RWPE2 (cell line): ENCODE measurements at regions not wholly inside any gene's neighbourhood (a gene's known extent, or its start where the extent isn't known, plus 50 kb on each side); places are given as distances from the start of the nearest gene placed in this dataset.

Experiments
- ATAC-seq: fragments of 200-7000 bp; cut with Tn5 transposase; 3 replicates; pipeline ENCODE4 v1.9.1; 2021; ENCODE audit warnings: low read depth
- DNase-seq: peaks from one replicate; pipeline ENCODE4 v3.0.0-alpha.2; 2020; ENCODE audit warnings: low spot score
- H3K27ac ChIP-seq: fragments of 450-650 bp; 2 replicates; pipeline ENCODE4 v1.5.1; 2017; ENCODE audit warnings: mild to moderate bottlenecking; ENCODE audit not compliant: poor library complexity, severe bottlenecking
- H3K27me3 ChIP-seq: fragments of 250-450 bp; sonication (Bioruptor Pico); 2 replicates; pipeline ENCODE4 v1.5.1; 2021; ENCODE audit warnings: mild to moderate bottlenecking, moderate library complexity; ENCODE audit not compliant: insufficient read depth, poor library complexity, severe bottlenecking
- H3K36me3 ChIP-seq: fragments of 250-450 bp; sonication (Bioruptor Pico); 2 replicates; pipeline ENCODE4 v1.5.1; 2020; ENCODE audit warnings: low read depth, mild to moderate bottlenecking, moderate library complexity
- H3K4me1 ChIP-seq: fragments of 250-450 bp; sonication (Bioruptor Pico); 2 replicates; pipeline ENCODE4 v1.5.1; 2021; ENCODE audit warnings: mild to moderate bottlenecking, moderate library complexity; ENCODE audit not compliant: insufficient read depth, poor library complexity, severe bottlenecking
- H3K4me3 ChIP-seq: fragments of 250-450 bp; sonication (Bioruptor Pico); 2 replicates; pipeline ENCODE4 v1.5.1; 2021; ENCODE audit warnings: mild to moderate bottlenecking, moderate library complexity; ENCODE audit not compliant: severe bottlenecking
- H3K9me3 ChIP-seq: fragments of 250-450 bp; sonication (Bioruptor Pico); 2 replicates; pipeline ENCODE4 v1.5.1; 2021; ENCODE audit warnings: mild to moderate bottlenecking, moderate library complexity; ENCODE audit not compliant: severe bottlenecking
- TF ChIP-seq, protein P1 (sequence below): fragments of 450-650 bp; IDR thresholded peaks from one replicate; pipeline ENCODE4 v1.5.1; 2017; ENCODE audit warnings: mild to moderate bottlenecking, moderate library complexity; ENCODE audit not compliant: poor library complexity, severe bottlenecking

DNA sequence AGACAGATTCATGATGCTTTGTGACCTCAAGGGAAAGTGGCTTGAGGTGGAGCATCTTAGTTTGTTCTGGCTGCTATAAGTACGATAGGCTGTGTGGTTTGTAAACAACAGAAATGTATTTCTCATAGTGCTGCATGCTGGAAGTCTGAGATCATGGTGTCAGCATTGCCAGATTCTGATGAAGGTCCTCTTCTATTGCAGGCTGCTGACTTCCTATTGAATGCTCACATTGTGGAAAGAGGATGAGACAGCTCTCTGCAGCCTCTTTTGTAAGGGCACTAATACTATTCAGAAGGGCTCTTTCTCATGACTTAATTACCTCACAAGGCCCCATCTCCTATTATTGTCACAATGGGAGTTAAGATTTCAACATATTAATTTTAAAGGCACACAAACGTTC lies 1674.0 kb upstream of the PCDH7 start:
- TF ChIP-seq, protein P1, sequence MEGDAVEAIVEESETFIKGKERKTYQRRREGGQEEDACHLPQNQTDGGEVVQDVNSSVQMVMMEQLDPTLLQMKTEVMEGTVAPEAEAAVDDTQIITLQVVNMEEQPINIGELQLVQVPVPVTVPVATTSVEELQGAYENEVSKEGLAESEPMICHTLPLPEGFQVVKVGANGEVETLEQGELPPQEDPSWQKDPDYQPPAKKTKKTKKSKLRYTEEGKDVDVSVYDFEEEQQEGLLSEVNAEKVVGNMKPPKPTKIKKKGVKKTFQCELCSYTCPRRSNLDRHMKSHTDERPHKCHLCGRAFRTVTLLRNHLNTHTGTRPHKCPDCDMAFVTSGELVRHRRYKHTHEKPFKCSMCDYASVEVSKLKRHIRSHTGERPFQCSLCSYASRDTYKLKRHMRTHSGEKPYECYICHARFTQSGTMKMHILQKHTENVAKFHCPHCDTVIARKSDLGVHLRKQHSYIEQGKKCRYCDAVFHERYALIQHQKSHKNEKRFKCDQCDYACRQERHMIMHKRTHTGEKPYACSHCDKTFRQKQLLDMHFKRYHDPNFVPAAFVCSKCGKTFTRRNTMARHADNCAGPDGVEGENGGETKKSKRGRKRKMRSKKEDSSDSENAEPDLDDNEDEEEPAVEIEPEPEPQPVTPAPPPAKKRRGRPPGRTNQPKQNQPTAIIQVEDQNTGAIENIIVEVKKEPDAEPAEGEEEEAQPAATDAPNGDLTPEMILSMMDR, result no peak
- DNase-seq (no peak), ATAC-seq (no peak)
- no peaks in the 10 kb centered on the region for H3K36me3 ChIP-seq
- H3K27ac ChIP-seq, result no peak overlapping the region
- H3K27me3 ChIP-seq, result peaks cover 8% of the 10 kb centered on the region
- no peak overlapping the region for H3K4me3 ChIP-seq
- no peaks in the 10 kb centered on the region for H3K9me3 ChIP-seq
- H3K4me1 ChIP-seq, result no peaks in the 10 kb centered on the region

DNA sequence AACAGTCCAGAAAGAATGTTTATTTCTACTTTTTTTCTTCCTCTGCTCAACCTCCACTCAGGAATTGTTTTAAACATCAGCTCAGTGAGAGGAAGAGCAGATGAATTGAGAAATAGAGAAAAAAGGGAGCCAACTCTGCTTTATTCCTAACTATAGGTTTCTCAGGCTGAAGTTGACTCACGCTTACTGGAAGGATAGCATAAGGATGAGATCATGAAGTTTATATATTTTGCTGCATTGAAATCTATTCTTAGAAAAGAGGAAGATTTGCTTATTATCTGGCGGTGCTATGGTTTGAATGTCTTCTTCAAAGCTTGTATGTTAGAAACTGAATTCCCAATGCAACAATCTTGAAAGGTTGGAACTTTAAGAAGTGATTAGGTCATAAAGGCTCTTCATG lies 1673.4 kb upstream of the PCDH7 start:
- no peak for DNase-seq
- Histone ChIP-seq H3K36me3 (no peaks in the 10 kb centered on the region), H3K27me3 (peaks cover 8% of the 10 kb centered on the region), H3K4me3 (no peak overlapping the region), H3K4me1 (no peaks in the 10 kb centered on the region), H3K27ac (no peak overlapping the region), H3K9me3 (no peaks in the 10 kb centered on the region)
- ATAC-seq, result peak; percentile 44; the same call in 1 of the 3 replicates
- TF ChIP-seq, protein P1, result no peak

DNA sequence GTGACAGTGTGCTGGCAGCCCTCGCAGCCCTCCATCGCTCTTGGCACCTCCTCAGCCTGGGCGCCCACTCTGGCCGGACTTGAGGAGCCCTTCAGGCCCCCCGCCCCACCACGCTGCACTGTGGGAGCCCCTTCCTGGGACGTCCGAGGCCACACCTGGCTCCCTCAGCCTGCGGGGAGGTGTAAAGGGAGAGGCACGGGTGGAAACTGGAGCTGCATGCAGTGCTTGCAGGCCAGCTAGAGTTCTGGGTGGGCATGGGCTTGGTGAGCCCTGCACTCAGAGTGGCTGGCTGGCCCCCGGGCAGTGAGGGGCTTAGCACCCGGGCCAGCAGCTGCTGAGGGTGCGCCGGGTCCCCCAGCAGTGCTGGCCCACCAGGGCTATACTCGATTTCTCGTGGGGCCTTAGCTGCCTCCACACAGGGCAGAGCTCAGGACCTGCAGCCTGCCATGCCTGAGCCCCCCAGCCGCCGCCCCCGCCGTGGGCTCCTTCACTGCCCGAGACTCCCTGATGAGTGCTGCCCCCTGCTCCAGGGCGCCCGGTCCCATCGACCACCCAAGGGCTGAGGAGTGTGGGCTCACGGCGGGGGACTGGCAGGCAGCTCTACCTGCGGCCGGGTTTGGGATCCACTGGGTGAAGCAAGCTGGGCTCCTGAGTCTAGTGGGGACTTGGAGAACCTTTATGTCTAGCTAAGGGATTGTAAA lies 1672.7 kb upstream of the PCDH7 start:
- Histone ChIP-seq H3K4me1 (no peaks in the 10 kb centered on the region), H3K27ac (no peak overlapping the region), H3K27me3 (peaks cover 5% of the 10 kb centered on the region), H3K9me3 (no peaks in the 10 kb centered on the region), H3K36me3 (no peaks in the 10 kb centered on the region), H3K4me3 (no peak overlapping the region)
- TF ChIP-seq, protein P1, result no peak
- ATAC-seq (no peak), DNase-seq (no peak)

DNA sequence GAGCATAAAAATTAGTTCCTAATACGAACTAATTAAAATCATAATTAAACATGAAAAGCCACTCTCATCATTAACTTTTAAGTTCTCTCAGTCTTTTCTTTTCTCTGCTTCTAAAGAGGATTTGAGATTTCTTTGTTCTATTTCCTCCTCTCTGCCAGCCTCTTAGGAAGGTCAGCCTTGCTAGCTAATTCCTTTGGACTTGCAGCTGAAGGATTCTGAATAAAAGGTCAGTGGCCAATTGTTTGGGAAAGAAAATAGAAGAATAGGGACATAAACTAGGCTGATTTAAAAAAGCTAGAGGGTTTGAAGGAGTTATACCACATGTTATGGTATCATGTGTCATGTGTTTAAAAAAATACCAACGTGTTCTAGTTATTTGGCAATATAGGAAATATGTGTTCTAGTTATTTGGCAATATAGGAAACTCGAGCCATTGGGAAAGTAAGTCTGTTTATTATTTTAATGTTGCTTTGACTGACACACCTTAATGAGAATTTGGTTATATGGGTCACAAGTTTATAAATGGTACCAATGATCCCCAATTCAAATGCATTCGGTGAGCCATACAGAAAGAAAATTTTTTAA lies 1668.7 kb upstream of the PCDH7 start:
- H3K27ac ChIP-seq, result no peak overlapping the region
- no peaks in the 10 kb centered on the region for H3K36me3 ChIP-seq
- no peak overlapping the region for H3K4me3 ChIP-seq
- H3K4me1 ChIP-seq, result no peaks in the 10 kb centered on the region
- TF ChIP-seq, protein P1, result no peak
- DNase-seq, result no peak
- no peaks in the 10 kb centered on the region for H3K9me3 ChIP-seq
- no peak for ATAC-seq
- H3K27me3 ChIP-seq, result no peaks in the 10 kb centered on the region

DNA sequence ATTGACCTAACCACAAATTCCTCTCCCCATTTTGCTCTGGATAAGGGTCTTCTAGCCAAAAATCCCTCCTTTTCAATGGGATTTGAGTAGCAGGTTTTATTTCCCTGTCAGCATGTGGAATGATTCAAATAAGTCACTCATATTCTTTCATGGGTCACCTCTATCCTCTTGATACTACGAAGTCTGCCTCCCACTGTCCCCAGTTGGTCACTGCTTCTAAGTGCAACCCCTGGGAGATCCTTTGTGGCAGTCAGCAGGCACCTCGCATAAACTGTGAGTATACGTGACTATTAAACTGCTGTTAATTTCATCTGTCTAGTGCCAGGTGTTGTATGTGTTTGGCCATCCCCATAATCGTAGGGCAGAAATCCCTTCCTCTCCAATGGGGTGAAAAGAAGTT lies 1667.9 kb upstream of the PCDH7 start:
- no peak overlapping the region for H3K4me3 ChIP-seq
- DNase-seq (no peak), ATAC-seq (no peak)
- H3K4me1 ChIP-seq, result no peaks in the 10 kb centered on the region
- H3K27ac ChIP-seq, result no peak overlapping the region
- H3K27me3 ChIP-seq, result no peaks in the 10 kb centered on the region
- no peaks in the 10 kb centered on the region for H3K9me3 ChIP-seq
- TF ChIP-seq, protein P1, result no peak
- no peaks in the 10 kb centered on the region for H3K36me3 ChIP-seq
